ENCODE measurements at regions not wholly inside any gene's neighbourhood (a gene's known extent, or its start where the extent isn't known, plus 50 kb on each side); places are given as distances from the start of the nearest gene placed in this dataset.

- Histone ChIP-seq H3K36me3 (ENCODE audit: insufficient read depth, low read length) (no peaks in the 10 kb centered on the region), H3K27me3 (ENCODE audit: control insufficient read depth in 1 of 2, insufficient read depth in 2 of 2, low read length in 2 of 2) (no peaks in the 10 kb centered on the region), H3K27ac (ENCODE audit: low read depth in 1 of 2, low read length in 2 of 2) (no peak overlapping the region), H3K9me3 (ENCODE audit: control insufficient read depth in 1 of 2, insufficient read depth in 1 of 2, low read length in 2 of 2) (no peaks in the 10 kb centered on the region), H3K4me3 (ENCODE audit: low read length) (no peak overlapping the region), H3K4me1 (ENCODE audit: insufficient read depth, low read length) (no peaks in the 10 kb centered on the region)
- no peak for DNase-seq
- ChIA-PET POLR2A (no interaction called here), CTCF (no interaction called here)
- no peak overlapping the region for H3K27ac Mint-ChIP-seq
- H3K9me3 Mint-ChIP-seq = no peaks in the 10 kb centered on the region
- H3K27me3 Mint-ChIP-seq = no peaks in the 10 kb centered on the region
- H3K4me1 Mint-ChIP-seq (ENCODE audit: low read depth) = no peaks in the 10 kb centered on the region
- TF ChIP-seq CTCF (IDR thresholded peaks at IDR 0.05) = no peak
- ATAC-seq (ENCODE audit: poor library complexity) = no peak
- H3K4me3 Mint-ChIP-seq = no peak overlapping the region
- intact Hi-C loops (cut with DNase I, micrococcal nuclease) = no loop called here
- no peaks in the 10 kb centered on the region for H3K36me3 Mint-ChIP-seq (ENCODE audit: low read depth)
These were observed 426.7 kb upstream of the ARX start for GRCh38 chrX:25442499-25442898.

- H3K27ac ChIP-seq (ENCODE audit: low read depth in 1 of 2, low read length in 2 of 2) = no peak overlapping the region
- H3K27me3 ChIP-seq (ENCODE audit: control insufficient read depth in 1 of 2, insufficient read depth in 2 of 2, low read length in 2 of 2) = no peaks in the 10 kb centered on the region
- no peaks in the 10 kb centered on the region for H3K4me1 ChIP-seq (ENCODE audit: insufficient read depth, low read length)
- ATAC-seq (ENCODE audit: poor library complexity) (no peak), DNase-seq (no peak)
- POLR2A ChIA-PET = no interaction called here
- TF ChIP-seq CTCF (IDR thresholded peaks at IDR 0.05) = no peak
- no peaks in the 10 kb centered on the region for H3K9me3 ChIP-seq (ENCODE audit: control insufficient read depth in 1 of 2, insufficient read depth in 1 of 2, low read length in 2 of 2)
- CTCF ChIA-PET = no interaction called here
- H3K4me1 Mint-ChIP-seq (ENCODE audit: low read depth) = no peaks in the 10 kb centered on the region
- peaks cover 3% of the 10 kb centered on the region for H3K9me3 Mint-ChIP-seq
- H3K36me3 Mint-ChIP-seq (ENCODE audit: low read depth) = no peaks in the 10 kb centered on the region
- intact Hi-C loops (cut with DNase I, micrococcal nuclease) = no loop called here
- no peaks in the 10 kb centered on the region for H3K27me3 Mint-ChIP-seq
- no peak overlapping the region for H3K4me3 ChIP-seq (ENCODE audit: low read length)
- H3K27ac Mint-ChIP-seq = no peak overlapping the region
- no peak overlapping the region for H3K4me3 Mint-ChIP-seq
- H3K36me3 ChIP-seq (ENCODE audit: insufficient read depth, low read length) = no peaks in the 10 kb centered on the region
These were observed 417.5 kb upstream of the ARX start for GRCh38 chrX:25433307-25433706.

- ATAC-seq (ENCODE audit: poor library complexity) (no peak), DNase-seq (no peak)
- Mint-ChIP-seq H3K9me3 (peaks cover 3% of the 10 kb centered on the region), H3K27me3 (no peaks in the 10 kb centered on the region), H3K4me3 (no peak overlapping the region), H3K27ac (no peak overlapping the region), H3K36me3 (ENCODE audit: low read depth) (no peaks in the 10 kb centered on the region), H3K4me1 (ENCODE audit: low read depth) (no peaks in the 10 kb centered on the region)
- no peak for TF ChIP-seq CTCF (IDR thresholded peaks at IDR 0.05)
- no peaks in the 10 kb centered on the region for H3K27me3 ChIP-seq (ENCODE audit: control insufficient read depth in 1 of 2, insufficient read depth in 2 of 2, low read length in 2 of 2)
- no peaks in the 10 kb centered on the region for H3K4me1 ChIP-seq (ENCODE audit: insufficient read depth, low read length)
- H3K4me3 ChIP-seq (ENCODE audit: low read length) = no peak overlapping the region
- CTCF ChIA-PET = no interaction called here
- intact Hi-C loops (cut with DNase I, micrococcal nuclease) = no loop called here
- H3K9me3 ChIP-seq (ENCODE audit: control insufficient read depth in 1 of 2, insufficient read depth in 1 of 2, low read length in 2 of 2) = no peaks in the 10 kb centered on the region
- no peak overlapping the region for H3K27ac ChIP-seq (ENCODE audit: low read depth in 1 of 2, low read length in 2 of 2)
- H3K36me3 ChIP-seq (ENCODE audit: insufficient read depth, low read length) = no peaks in the 10 kb centered on the region
- POLR2A ChIA-PET = no interaction called here
These were observed 416.6 kb upstream of the ARX start for GRCh38 chrX:25432396-25432795.

Measured in CD4-positive, alpha-beta T cell (primary cell).